ENCODE measurements at regions not wholly inside any gene's neighbourhood (a gene's known extent, or its start where the extent isn't known, plus 50 kb on each side); places are given as distances from the start of the nearest gene placed in this dataset.

DNA sequence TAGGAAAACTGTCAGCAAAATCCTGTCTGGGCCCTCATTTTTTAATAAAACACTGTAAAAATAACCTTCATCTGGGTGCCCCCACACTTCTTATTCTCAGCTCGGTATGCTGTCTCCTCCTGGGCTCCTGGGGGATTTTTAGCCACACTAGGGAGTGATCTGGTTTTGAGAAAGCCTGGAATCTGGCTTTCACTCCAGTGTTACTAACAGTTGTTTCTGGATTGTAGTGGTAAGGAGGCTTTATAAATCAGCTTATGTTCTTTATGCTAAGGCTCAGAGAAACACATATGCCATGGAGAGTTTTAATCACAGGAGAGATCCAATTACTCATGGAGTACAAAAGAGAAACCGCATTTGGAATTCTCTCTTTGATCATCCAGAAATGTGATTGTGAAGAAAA is 744.3 kb upstream of the SOX11 start:
- in situ Hi-C loops (cut with HindIII; ENCODE audit: low pct_ligation_motif_present, low sequenced_read_pairs) = no loop called here
- no peaks in the 10 kb centered on the region for H3K36me3 ChIP-seq (replicated peaks)

DNA sequence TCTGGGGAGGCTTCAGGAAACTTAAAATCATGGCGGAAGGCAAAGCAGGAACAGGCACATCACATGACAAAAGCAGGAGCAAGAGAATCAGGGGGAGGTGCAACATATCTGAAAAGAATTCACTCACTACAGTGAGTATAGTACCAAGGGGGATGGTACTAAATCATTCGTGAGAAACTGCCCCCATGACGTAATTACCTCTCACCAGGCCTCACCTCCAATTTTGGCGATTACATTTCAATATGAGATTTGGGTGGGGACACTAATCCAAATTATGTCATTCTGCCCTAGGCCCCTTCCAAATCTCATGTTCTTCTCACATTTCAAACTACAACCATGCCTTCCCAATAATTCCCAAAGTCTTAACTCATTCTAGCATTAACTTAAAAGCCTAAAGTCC is 740.8 kb upstream of the SOX11 start:
- no peaks in the 10 kb centered on the region for H3K36me3 ChIP-seq (replicated peaks)
- H3K4me3 ChIP-seq (ENCODE audit: low read depth, low read length) = no peak overlapping the region
- no peak overlapping the region for H3K27ac ChIP-seq
- in situ Hi-C loops (cut with HindIII; ENCODE audit: low pct_ligation_motif_present, low sequenced_read_pairs) = no loop called here
- H3K27me3 ChIP-seq (replicated peaks) = no peaks in the 10 kb centered on the region
- no peak for DNase-seq
- TF ChIP-seq, protein P1, sequence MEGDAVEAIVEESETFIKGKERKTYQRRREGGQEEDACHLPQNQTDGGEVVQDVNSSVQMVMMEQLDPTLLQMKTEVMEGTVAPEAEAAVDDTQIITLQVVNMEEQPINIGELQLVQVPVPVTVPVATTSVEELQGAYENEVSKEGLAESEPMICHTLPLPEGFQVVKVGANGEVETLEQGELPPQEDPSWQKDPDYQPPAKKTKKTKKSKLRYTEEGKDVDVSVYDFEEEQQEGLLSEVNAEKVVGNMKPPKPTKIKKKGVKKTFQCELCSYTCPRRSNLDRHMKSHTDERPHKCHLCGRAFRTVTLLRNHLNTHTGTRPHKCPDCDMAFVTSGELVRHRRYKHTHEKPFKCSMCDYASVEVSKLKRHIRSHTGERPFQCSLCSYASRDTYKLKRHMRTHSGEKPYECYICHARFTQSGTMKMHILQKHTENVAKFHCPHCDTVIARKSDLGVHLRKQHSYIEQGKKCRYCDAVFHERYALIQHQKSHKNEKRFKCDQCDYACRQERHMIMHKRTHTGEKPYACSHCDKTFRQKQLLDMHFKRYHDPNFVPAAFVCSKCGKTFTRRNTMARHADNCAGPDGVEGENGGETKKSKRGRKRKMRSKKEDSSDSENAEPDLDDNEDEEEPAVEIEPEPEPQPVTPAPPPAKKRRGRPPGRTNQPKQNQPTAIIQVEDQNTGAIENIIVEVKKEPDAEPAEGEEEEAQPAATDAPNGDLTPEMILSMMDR (IDR thresholded peaks at IDR 0.05; ENCODE audit: low read depth, low read length, missing control alignments) = no peak

More for the DNA sequence above, 744.3 kb upstream of the SOX11 start:
- no peak for DNase-seq
- Histone ChIP-seq H3K27me3 (replicated peaks) (no peaks in the 10 kb centered on the region), H3K27ac (no peak overlapping the region), H3K4me3 (ENCODE audit: low read depth, low read length) (no peak overlapping the region)
- TF ChIP-seq, protein P1 (IDR thresholded peaks at IDR 0.05; ENCODE audit: low read depth, low read length, missing control alignments) = no peak

DNA sequence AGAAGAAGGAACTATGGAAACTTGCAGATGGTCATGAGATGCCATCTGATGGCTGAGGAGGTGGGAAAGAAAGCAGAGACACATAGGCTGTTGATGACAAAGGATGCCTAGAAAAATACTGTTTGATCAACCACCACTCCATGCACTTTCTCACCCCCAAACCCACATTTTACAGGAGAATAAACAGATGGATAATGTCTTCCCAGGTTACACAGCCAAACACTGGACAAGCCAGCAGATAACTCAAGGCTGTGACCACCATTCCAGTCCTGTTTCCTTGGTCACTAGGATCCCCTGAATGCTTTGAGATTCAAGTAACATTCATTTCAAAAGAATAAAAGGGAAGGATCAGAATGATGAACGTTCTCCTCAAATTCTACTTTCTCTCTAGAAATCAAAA is 733.0 kb upstream of the SOX11 start:
- no peak overlapping the region for H3K27ac ChIP-seq
- no peak for DNase-seq
- no peaks in the 10 kb centered on the region for H3K27me3 ChIP-seq (replicated peaks)
- TF ChIP-seq, protein P1 (IDR thresholded peaks at IDR 0.05; ENCODE audit: low read depth, low read length, missing control alignments) = no peak
- in situ Hi-C loops (cut with HindIII; ENCODE audit: low pct_ligation_motif_present, low sequenced_read_pairs) = no loop called here
- no peaks in the 10 kb centered on the region for H3K36me3 ChIP-seq (replicated peaks)
- H3K4me3 ChIP-seq (ENCODE audit: low read depth, low read length) = no peak overlapping the region

DNA sequence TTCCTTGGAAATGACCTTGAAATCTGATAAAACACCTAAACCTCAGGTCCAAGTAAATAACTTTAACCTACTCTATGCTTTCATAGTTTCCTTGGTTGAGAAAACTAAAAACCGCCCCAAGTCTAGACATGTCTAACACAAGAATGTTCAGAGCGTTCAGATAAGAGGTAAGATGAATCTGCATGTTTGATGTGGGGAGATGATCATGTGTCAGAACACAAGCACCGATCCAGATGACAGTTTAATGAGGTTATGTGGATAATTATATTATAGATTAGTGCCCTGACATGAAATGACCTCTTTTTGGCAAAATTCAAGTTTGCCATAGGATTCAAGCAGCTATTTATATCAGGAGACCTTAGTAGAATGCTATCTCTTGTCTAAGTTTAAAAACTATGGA is 729.8 kb upstream of the SOX11 start:
- H3K27me3 ChIP-seq (replicated peaks) = no peaks in the 10 kb centered on the region
- TF ChIP-seq, protein P1 (IDR thresholded peaks at IDR 0.05; ENCODE audit: low read depth, low read length, missing control alignments) = no peak
- DNase-seq = no peak
- H3K36me3 ChIP-seq (replicated peaks) = no peaks in the 10 kb centered on the region
- H3K27ac ChIP-seq = no peak overlapping the region
- in situ Hi-C loops (cut with HindIII; ENCODE audit: low pct_ligation_motif_present, low sequenced_read_pairs) = no loop called here
- no peak overlapping the region for H3K4me3 ChIP-seq (ENCODE audit: low read depth, low read length)

DNA sequence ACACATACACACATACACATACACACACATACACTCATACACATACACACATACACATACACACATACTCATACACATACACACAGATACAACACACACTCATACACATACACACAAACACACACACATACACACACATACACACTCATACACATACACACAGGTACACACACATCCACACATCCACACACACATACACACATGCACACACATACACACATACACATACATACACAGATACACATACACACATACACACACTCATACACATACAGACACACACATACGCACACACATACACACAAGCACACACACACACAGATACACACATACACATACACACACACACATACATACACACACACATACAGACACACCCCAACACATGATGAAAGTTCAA is 729.1 kb upstream of the SOX11 start:
- no peaks in the 10 kb centered on the region for H3K36me3 ChIP-seq (replicated peaks)
- TF ChIP-seq, protein P1 (IDR thresholded peaks at IDR 0.05; ENCODE audit: low read depth, low read length, missing control alignments) = no peak
- no peak for DNase-seq
- H3K27me3 ChIP-seq (replicated peaks) = no peaks in the 10 kb centered on the region
- in situ Hi-C loops (cut with HindIII; ENCODE audit: low pct_ligation_motif_present, low sequenced_read_pairs) = no loop called here
- no peak overlapping the region for H3K4me3 ChIP-seq (ENCODE audit: low read depth, low read length)
- no peak overlapping the region for H3K27ac ChIP-seq

DNA sequence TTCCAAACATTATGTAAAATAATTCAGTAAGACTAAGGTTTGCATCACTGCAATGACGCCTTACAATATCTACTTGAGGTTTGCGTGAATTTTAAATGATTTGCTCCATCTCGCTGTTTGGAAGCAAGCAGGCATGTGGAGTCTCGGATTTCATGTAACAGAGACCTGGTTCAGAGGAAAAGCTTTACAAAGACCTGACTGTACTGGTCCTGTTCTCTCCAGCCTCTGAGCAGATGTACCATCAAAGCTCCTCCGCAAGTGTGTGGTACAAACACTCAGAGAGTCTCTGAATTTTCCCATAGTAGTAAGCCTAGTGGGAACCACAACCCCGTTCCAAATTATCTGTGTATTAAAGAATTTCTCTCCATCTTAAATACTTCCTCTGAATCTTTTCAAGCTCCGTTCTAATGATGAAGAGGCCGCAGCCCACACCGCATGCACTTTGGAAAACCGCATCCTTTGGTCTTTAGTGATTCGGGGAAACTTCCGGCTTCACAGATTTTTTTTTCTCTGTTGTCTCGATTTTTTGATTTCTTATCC is 728.1 kb upstream of the SOX11 start:
- TF ChIP-seq, protein P1 (IDR thresholded peaks at IDR 0.05; ENCODE audit: low read depth, low read length, missing control alignments) = no peak
- Histone ChIP-seq H3K27me3 (replicated peaks) (no peaks in the 10 kb centered on the region), H3K27ac (no peak overlapping the region), H3K36me3 (replicated peaks) (no peaks in the 10 kb centered on the region), H3K4me3 (ENCODE audit: low read depth, low read length) (no peak overlapping the region)
- in situ Hi-C loops (cut with HindIII; ENCODE audit: low pct_ligation_motif_present, low sequenced_read_pairs) = no loop called here
- no peak for DNase-seq
